ENCODE measurements at regions not wholly inside any gene's neighbourhood (a gene's known extent, or its start where the extent isn't known, plus 50 kb on each side); places are given as distances from the start of the nearest gene placed in this dataset.
"Not testable (repeated sequence)": the region's sequence is repeated elsewhere in the genome, so short reads cannot be mapped to it uniquely, and the experiment has no call there.

DNA sequence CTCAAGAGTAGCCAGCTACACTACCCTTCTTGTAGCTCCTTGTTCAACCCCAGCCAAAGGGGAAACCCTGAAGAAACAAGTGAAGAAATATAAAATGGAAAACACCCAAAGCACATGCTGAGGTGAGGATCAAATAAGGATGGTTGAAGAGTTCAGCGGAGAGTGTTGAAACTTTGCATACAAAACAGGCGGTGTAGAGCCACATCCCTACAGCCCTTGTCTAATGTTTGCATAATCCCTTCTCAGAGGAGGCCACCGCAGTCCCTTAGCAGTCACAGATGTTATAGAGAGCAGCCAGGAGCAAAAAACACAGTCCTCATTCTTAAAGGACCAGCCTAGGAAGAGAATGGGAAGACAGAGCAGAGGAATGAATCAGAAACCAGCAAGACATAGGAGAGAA lies 350.7 kb upstream of the SASH1 start:
- no peak for DNase-seq

DNA sequence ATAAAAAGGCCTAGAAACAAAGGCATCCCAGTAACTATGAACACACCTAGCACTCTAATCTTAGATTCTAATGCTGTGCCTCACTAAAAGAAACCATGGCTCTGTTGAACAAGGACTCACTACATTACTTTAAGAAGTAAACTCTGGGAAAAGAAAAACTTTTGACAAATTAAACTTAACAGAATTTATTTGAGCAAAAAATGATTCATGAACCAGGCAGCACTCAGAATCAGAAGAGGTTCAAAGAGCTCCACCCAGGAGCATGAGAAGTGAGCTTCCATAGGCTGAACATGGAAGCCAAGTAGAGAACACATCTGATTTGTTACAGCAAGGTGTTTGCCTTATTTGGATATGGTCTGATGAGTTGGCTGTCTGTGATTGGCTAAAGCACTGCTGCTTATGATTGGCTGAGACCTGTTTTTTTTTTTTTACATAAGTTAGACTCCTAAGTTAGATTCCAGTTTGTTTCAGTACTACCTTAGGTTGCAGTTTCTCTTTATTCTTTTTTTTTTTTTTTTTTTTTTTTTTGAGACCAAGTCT lies 343.6 kb upstream of the SASH1 start:
- no peak for DNase-seq

DNA sequence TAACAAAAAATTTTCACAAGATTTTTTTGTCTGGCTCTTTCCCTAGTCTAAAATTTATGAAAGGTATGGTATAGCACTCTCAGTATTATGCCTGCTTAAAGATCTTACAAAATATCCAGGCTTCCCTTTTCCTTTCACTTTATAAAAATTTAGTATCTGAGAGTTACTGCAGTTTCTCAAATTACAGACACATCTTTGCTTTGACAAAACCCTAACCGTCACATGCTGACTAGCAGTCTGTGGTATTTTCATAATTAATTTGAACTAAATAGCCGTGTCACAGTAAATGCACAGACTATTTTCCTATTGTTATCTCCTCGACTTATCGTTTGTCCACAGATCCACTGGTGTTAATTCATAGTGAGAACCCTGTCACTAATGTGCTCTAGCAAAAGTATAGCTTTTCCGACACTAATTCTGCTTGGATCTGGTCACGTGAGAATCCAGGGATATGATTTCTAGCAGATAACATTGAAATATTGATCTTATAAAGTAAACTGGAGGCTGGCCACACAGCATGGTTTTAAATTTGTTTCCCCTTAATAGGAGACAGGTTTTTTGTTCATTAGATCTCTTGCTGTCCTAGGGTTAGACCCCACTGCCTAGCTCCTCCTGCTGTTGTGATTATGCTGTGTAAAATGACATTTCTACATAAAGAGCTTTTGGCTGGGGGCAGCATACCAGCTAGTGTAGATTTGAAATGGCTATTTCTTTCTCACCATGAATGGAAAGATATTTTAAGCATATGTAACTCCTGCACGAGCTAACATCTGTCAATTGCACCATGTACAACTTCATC lies 340.6 kb upstream of the SASH1 start:
- no peak for DNase-seq

DNA sequence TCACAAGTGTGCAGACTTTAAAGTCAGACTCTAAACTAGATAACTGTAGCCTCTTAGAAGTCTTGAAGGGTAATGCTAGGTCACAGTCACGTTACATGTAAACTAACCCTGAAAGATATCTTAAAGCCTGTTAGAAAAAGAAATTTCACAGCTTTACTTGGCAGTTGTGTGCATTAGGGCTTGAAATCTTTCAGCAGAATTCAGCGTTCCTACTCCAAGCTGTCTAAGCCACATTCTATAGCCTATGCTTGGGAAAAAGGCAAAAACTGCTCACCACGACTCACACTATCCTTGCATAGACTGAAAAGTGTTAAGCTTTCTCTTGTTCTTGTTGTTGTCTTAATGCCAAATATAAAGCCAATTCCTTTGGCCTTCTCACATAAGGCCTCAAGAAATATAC lies 338.0 kb upstream of the SASH1 start:
- no peak for DNase-seq

DNA sequence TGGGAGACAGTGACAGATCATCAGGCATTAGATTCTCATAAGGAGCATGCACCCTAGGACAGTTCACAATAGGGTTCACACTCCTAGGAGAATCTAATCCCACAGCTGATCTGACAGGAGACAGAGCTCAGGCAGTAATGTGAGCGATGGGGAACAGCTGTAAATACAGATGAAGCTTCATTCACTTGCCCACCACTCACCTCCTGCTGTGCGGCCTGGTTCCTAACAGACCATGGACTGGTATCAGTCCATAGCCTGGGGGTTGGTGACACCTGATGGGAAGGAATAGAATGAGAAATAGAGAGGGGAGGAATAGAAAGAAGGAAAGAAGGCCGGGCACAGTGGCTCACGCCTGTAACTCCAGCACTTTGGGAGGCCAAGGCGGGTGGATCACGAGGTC lies 336.8 kb upstream of the SASH1 start:
- DNase-seq: no peak

DNA sequence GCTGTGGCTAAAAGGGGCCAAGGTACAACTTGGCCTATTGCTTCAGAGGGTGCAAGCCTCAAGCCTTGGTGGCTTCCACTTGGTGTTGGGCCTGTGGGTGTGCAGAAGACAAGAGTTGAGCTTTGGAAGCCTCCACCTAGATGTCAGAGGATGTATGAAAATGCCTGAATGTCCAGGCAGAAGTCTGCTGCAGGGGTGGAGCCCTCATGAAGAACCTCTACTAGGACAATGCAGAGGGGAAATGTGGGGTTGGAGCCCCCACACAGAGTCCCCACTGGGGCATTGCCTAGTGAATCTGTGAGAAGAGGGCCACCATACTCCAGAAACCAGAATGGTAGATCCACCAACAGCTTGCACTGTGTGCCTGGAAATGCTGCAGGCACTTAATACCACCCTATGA lies 332.1 kb upstream of the SASH1 start:
- not testable (repeated sequence) for DNase-seq

DNA sequence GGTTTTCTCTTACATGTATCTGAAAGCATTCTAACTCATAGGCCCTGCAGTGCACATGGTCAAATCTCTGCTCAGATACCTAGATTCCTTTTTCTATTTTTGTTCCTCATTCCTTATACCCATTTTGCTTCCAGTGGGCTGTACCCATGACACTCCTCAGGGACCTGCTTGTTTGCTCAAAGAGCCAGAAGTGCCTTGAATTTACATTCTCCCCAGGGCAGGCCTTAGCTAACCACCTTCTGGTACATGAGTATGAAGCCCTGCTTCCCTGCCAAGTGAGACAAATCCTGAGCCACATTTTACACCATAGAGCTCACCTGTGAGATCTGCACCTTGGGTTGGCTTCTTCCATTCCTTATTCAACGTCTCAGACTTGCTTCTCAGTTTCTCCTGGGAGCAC lies 326.6 kb upstream of the SASH1 start:
- DNase-seq: no peak

DNA sequence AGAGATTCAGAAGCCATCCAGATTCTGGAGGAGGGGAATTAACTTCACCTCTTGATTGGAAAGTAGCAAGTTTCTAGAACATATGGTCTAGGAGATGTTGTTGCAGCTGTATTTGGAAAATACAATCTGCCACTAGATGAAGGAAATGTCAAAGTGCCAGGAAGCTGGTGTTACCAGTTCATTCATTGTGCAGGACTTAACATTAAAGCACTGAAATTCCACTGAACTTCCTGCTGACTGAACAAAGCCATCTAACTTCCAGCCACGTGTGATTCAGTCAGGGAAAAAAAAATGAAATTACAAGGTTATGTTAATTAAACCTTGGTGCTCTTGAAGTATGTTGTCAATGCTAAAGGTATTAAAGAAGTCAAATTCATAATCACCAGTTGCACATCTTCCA lies 321.5 kb upstream of the SASH1 start:
- no peak for DNase-seq

DNA sequence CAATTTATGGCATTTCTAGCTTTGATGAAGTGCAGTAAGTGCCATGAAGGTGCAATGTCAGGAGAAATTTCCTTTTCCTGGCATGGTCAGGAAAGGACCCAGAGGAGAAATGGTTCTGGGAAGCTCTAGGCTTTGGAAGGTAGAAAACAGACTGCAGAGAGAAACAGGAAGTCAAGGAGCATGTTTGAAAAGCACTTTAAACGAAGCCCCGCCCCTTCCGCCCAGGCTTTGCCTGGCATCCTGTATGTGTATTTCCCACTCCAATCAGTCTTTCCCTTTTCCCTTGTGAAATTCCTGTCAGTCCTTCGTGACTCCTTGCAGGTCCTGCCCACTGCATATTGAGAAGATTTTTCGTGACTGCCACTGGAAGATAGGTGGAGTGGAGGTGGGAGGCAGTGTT lies 320.9 kb upstream of the SASH1 start:
- no peak for DNase-seq

DNA sequence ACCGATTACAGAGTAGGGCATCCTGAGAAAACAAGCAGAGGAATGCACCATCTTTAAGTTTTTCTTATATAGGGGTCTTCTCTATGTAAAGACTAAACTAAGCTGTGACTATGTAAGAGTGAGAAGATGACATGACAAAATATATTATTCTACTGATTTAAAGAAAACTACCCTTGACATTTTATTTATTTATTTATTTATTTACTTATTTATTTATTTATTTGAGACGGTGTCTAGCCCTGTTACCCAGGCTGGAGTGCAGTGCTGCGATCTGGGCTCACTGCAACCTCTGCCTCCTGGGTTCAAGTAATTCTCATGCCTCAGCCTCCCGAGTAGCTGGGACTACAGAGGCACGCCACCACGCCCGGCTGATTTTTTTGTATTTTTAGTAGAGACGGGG lies 320.4 kb upstream of the SASH1 start:
- DNase-seq: not testable (repeated sequence)

DNA sequence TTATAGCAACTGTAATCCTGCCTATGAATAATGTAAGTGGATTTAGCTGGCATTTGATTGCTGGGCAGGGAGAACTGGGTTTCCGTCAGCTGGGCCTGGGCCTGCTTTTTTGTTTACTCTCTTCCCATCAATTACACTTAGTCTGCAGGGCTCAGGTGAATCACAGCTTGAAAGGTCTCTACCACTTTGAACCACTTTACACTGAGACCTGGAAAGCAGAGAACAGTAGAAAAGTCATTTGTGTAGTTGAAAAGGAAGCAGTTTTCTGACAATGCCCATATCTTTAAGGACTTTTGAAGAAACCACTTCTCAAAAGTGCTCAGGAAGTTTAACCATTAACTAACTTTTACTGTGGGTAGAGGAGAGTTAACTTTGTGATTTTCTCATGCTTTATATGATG lies 315.4 kb upstream of the SASH1 start:
- DNase-seq: no peak

DNA sequence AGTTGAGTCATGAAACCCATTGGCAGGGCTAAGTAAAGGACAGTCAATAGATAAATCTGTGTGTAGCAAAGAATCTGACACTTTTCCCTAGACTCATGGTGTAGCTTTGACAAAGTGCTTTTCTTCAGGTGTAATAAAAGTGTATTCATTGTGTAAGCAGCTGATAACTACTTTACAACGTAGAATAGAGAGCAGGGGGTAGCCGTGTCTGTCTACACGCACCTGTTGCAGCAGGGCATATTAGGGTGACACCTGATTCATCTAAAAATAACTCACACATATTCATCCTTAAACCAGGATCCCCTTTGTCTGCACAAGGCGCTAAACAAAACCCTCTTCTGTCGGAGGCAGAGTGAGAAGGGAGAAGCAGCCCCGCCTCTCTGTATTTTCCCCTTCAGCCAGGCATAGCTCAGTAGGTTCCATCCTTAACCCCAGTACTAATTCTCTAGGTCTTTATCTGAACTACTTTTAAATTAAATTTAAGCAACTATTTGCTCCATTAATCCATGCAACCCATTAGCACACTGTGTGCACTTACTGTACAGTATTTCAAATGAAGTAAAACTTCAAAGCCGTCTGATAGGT lies 306.7 kb upstream of the SASH1 start:
- DNase-seq: no peak

DNA sequence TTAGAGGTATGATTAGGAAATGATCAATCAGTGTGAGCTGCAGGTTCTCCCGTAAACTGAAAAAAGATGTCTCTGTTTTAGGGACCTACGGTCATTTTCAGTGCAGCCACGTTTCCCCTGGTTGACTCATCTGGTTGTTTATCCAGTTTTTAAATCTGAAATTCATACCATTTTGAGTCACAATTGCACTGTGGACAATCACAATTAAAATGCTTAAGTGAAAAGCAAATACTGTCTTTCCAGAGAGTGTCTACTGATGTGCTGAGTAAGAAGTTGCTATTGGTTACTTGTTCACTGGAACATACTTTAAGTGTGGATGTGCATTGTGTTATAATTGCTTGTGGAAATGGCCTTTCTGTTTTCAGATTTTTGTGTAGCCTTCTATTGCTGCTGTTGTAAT lies 305.1 kb upstream of the SASH1 start:
- DNase-seq: no peak

DNA sequence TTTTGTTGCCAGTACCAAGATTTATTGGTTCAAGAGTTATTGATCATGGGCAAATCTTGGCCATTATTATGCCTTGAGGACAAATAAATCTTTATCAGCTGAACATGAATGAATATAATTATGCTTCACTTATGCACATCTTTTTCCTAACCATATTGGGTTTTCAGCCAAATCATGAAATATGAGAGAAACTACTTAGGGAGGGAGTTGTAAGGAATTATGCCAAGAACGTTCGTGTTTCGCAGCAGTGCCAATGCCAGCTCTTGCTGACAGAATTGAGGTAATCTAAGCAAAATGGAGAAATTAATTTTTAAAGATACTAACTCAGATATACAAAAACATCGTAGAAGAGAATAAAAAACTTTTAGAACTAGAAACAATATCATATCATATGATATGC lies 301.1 kb upstream of the SASH1 start:
- DNase-seq: no peak

DNA sequence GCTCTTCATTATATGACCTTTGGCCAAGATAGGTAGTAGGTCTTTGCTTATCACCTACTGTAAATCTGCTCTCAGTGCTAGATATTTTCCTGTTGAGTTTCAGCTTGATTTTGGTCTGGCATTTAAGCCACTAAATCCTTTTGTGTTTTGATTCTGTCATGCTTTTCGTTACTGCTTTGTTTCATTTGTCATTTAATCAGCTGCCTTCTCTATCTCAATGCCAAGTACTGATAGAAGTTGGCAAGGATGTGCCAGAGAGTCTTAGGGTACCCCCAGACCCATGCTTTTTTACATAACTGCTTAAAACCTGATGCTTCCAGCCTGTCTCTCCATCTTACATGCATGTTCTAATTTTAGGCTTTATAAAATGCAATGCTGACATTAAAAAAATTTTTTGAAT lies 300.1 kb upstream of the SASH1 start:
- DNase-seq: no peak

DNA sequence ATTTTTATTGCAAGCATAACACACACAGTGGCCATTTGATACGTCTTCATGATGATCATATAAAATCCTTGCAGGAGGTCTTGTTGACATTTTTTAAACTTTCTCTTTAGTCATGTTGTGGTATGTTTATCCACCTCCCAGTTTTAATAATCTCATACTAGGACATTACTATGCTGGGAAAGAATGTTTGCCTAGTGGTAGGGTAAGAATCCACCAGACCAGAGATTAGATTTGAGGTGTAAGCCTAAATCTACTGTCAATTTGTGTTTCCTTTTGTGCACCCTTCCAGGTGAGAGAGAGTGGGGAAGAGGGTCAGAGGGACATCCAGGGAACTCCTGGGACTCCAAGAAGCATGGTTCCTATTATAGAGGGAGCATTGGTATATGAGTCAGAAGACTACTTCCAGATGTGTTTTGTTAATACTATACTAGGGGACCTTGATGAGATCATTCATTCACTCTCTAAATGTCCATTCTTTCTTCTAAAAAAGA lies 298.3 kb upstream of the SASH1 start:
- DNase-seq: no peak

DNA sequence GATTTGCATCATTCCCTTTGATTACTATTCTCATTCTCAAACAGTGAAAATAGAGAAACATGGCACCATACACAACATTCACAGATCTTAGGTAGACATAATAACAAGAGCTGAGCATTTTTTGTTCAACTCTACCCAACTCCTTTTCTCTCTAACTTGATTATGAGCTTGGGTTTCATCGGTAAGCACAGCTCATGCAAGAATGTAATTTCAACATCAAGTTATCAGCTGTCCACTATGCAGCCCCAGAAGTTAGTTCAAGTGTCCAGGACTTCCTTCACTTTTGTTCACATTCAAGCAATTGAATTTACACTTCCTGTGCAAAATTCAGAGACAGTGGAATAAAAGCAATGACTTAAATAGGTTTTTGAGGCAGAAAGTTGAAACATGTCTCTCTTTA lies 297.7 kb upstream of the SASH1 start:
- DNase-seq: no peak

DNA sequence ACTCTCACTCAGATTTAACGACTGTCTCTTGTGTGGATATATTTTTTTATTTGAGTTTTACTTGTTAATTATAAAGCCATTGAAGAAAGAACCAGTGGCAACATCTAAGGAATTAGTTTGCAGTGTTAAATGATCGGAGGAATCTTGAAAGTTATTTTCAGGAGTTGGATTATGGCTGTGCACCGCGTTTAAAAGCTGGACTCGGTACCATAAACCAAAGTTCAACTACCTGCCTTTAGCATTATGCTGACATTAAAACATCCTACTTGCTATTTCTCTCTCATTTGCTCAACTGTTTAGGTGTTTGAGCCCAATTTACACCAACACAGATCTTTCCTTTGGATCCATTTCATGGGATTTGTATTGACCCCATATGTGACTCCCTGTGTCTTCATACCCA lies 289.4 kb upstream of the SASH1 start:
- DNase-seq: no peak

DNA sequence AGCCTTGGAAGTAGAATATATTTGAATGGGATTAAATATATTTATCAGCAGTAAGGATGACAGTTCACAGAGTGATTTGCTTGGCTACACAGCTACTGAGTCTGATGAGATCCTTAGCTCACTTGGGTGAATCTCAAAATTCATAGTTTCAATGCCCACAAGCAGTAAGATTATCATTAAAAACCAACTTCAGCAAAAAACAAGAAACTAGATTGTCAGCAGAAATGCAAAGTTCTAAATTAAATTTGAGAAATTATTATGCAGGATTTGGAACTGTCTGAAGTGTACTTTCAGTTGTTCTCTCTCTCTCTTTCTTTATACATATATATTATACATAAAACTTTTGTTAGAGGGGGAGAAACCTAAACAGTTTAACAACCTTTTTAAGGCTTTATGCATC lies 288.8 kb upstream of the SASH1 start:
- DNase-seq: no peak

DNA sequence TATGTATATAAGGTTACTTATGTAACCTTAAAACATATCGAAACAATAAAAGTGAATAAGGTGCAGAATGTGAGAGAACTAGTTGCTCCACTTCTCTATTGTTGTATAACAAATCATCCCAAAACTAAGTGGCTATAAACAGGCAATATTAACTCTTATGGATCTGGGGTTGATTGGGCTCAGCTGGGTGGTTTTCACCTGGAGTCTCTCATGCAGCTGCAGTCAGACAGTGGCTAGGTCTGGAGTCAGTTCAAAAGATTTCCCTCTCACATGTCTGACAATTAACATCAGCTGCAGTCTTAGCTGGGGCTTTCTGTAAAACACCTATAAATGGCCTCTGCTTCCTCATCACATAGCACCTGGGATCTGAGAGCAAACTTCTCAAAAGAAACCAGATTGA lies 288.4 kb upstream of the SASH1 start:
- no peak for DNase-seq

DNA sequence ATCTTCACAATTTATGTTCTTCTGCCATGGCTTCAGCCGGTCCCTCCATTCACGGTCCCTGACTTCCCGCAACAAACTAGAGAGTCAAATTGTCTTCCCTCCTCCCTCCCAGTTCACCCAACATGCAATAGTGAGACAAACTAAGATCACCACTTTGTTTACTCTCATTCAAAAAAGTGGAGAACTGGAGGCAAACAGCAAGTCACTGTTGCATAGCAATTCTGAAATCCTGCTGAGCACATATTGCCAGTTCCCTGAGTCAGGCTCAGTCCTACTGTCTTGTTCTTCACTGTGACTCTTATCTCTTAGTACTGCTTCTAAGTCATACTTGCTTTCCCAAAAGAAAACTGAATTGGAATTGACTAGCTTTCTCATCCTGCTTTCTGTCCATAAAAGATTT lies 287.2 kb upstream of the SASH1 start:
- DNase-seq: no peak

DNA sequence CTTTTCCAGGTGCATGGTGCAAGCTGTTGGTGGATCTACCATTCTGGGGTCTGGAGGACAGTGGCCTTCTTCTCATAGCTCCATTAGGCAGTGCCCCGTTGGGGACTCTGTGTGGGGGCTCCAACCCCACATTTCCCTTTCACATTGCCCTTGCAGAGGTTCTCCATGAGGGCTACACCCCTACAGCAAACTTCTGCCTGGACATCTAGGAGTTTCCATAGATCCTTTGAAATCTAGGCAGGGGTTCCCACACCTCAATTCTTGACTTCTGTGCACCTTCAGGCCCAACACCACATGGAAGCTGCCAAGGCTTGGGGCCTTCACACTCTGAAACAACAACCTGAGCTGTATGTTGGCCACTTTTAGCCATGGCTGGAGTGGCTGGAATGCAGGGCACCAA lies 282.8 kb upstream of the SASH1 start:
- DNase-seq: no peak

DNA sequence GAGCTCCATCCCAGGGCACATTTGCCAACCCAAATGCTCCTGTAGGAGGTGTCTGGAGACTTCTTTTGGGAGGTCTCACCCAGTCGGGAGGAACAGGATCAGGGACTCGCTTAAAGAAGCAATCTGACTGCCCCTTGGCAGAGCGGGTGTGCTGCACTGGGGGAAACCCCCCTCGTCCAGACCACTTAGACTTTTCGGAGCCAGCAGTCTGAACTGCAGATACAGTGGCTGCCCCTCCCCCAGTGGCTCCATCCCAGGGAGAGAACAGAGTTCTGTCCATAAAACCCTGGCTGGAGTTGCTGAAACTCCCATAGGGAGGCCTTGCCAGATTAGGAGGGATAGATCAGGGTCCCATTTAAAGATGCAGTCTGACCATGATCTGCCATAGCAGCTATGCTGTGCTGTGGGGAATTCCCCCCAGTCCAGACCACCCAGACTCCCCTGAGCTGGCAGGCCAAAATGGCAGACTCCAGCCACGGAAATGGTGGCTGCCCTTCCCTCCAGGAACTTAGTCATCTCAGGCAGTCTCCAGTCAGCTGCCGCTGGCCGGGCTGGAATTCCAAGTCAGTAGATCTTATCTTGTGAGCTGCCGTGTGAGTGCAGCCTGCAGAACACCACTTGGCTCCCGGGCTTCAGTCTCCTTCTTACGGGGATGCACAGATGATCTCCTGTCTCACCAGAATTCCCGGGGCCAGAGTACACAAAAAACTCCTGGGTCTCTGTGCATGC lies 278.1 kb upstream of the SASH1 start:
- DNase-seq: no peak

Data from femur (tissue), 1 donor.